Neural progenitor cell (in vitro differentiated cells): ENCODE measurements at regions not wholly inside any gene's neighbourhood (a gene's known extent, or its start where the extent isn't known, plus 50 kb on each side); places are given as distances from the start of the nearest gene placed in this dataset.

Experiments used
- EZH2phosphoT487 ChIP-seq: fragments of 200-600 bp; sonication (generic); IDR thresholded peaks from 2 replicates; pipeline ENCODE4 v1.6.1; 2017; ENCODE audit warnings: antibody characterized with exemption
- TF ChIP-seq, protein P1 (sequence below): fragments of 200-600 bp; sonication (generic); IDR thresholded peaks from 2 replicates; pipeline ENCODE4 v1.5.1; 2017; ENCODE audit warnings: antibody characterized with exemption, mild to moderate bottlenecking

DNA sequence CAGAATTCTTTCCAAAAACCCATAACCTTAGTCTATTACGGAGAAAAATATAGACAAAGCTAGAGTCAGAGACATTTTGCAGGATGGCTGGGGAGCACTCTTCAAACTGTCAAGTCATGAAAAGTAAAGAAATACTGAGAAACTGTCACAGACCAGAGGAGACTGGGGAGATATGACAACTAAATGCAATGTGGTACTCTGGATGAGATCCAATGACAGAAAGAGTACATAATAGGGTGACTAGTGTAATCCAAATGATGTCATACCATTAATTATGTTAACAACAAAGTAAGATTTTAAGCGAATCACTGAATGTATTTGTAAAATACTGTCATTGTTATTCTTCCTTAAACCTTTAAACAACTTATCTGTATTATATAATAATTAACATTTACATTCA, 393.8 kb downstream of the LIG4 start:
- TF ChIP-seq, protein P1, sequence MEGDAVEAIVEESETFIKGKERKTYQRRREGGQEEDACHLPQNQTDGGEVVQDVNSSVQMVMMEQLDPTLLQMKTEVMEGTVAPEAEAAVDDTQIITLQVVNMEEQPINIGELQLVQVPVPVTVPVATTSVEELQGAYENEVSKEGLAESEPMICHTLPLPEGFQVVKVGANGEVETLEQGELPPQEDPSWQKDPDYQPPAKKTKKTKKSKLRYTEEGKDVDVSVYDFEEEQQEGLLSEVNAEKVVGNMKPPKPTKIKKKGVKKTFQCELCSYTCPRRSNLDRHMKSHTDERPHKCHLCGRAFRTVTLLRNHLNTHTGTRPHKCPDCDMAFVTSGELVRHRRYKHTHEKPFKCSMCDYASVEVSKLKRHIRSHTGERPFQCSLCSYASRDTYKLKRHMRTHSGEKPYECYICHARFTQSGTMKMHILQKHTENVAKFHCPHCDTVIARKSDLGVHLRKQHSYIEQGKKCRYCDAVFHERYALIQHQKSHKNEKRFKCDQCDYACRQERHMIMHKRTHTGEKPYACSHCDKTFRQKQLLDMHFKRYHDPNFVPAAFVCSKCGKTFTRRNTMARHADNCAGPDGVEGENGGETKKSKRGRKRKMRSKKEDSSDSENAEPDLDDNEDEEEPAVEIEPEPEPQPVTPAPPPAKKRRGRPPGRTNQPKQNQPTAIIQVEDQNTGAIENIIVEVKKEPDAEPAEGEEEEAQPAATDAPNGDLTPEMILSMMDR = no peak
- TF ChIP-seq EZH2phosphoT487 = no peak
